CD4-positive, alpha-beta T cell treated with Interleukin-15 for 4 hours (primary cell): ENCODE measurements at regions not wholly inside any gene's neighbourhood (a gene's known extent, or its start where the extent isn't known, plus 50 kb on each side); places are given as distances from the start of the nearest gene placed in this dataset.
"Not testable (repeated sequence)": the region's sequence is repeated elsewhere in the genome, so short reads cannot be mapped to it uniquely, and the experiment has no call there.

Experiments
- DNase-seq: peaks from one replicate; pipeline ENCODE4 v3.0.0-alpha.2; 2020; ENCODE audit warnings: low spot score

DNA sequence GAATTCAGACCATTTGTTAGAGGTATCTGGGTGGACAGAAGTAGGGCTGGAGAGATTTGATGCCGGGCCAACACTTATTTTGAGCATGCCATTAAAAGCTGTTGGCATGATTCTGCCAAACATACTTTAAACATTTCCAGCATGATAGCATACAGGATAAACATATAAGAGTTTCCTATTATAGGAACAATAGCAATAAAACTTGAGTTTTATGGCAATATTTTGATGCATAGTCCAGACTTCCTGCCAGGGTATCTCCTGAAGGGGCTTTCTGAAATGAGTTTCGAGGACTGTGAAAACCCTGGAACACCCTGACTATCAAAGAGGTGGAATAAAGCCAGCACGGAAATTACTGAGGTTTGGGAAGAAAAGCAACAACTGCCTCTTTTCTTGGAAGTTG, 1398.0 kb upstream of the NXPH2 start:
- DNase-seq: no peak

DNA sequence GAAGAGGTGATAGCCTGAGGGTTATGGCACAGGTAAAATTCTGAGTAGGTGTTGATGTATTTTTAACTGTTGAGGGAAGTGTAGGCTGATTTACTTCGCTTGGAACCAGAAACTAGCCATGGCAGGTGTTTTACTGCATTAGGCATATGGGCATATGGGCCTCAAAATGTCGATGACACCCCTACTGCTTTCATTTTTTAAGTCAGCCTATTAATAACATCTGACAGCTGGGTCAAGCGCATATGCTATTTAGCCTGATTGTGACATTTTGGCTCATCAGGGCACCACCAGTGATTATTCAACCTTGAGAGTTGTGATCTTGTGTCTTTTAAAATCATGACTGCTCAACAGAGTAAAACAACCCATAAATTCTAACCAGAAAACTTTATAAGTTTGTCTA, 1396.9 kb upstream of the NXPH2 start:
- DNase-seq: no peak

DNA sequence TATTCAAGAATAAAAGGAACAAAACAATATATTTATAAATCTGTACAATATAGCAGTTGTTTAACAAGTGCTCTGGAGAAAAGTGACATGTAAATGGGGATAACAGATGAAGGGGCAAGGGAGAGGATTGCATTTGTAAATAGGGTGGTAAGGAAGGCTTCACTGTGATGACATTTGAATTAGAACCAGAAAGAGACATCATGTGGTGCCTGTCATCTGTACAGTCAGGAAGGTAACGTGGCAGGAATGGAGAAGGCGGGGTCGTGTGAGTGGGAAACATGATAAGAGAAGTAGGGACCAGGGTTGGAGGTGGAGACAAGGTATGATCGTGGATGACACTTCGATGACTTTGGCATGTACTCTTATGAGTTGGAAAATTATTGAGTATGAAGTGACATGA, 1393.6 kb upstream of the NXPH2 start:
- no peak for DNase-seq

DNA sequence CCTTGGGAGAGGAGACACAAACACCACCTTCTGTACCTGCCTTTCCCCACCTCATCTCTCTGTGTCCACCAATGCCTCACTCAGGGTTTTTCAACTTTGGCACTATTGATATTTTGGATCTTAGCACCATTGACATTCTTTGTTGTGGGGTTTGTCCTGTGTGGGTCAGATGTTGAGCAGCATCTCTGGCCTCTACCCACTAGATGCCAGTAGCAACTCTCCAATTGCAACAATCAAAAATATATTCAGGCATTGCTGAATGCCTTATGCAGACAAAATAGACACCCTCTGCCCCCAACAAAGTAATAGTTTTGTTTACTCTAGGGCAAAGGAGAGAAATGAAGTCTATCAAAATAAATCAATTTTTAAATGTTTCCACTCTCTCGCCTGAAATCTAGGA, 1384.3 kb upstream of the NXPH2 start:
- DNase-seq: no peak

DNA sequence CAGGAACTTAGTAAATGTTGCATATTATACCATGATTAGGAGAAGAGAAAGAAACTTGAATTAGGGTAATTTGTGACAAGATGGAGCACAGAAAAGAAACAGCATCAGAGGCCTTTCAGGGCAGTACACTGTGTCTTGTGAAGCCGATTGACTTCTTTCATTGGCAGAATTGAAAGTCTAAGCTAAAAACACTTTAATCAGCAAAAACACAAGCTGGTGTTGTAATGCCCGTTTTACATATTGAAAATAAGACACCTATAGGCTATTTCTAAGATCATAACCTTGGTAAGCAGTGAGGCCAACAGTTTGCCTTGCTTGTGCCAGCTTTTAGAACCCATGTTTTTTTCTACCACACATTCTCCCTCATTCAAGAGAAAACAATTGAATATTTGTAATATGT, 1378.1 kb upstream of the NXPH2 start:
- DNase-seq: no peak

DNA sequence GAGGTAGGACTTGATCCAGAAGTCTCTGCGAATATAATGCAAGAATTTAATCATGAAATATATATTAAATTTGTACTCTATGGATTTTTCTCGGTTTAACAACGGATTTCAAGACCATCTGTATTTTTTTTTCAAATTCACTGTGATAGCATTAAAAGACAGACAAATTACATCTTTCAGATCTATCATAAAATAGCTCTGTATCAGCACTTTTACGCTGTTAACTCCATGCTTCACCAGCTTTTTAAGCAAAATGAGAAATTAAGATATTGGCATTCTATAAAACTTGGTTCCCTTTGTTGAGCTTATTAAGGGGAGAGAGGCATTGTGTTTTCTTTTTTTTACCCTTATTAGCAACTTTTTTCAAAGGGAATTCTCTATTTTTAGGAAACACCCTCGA, 1377.6 kb upstream of the NXPH2 start:
- DNase-seq: no peak

DNA sequence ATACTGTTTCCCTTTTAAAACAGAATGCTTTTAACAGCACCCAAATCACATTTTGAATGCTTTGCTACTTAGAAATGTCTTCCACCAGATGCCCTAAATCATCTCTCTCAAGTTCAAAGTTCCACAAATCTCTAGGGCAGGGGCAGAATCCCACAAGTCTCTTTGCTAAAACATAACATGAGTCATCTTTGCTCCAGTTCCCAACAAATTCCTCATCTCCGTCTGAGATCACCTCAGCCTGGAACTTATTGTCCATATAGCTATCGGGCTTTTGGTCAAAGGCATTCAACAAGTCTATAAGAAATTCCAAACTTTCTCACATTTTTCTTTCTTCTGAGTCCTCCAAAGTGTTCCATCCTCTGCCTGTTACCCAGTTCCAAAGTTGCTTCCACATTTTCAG, 1374.5 kb upstream of the NXPH2 start:
- DNase-seq: no peak

DNA sequence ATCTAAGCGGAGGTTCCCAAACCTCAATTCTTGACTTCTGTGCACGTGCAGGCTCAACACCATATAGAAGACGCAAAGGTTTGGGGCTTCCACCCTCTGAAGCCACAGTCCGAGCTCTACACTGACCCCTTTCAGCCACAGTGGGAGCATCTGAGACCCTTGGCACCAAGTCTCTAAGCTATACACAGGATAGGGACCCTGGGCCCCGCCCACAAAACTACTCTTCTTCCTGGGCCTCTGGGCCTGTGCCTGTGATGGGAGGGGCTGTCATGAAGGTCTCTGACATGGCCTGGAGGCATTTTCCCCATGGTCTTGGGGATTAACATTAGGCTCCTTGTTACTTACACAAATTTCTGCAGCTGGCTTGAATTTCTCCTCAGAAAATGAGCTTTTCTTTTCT, 1374.1 kb upstream of the NXPH2 start:
- DNase-seq: no peak

DNA sequence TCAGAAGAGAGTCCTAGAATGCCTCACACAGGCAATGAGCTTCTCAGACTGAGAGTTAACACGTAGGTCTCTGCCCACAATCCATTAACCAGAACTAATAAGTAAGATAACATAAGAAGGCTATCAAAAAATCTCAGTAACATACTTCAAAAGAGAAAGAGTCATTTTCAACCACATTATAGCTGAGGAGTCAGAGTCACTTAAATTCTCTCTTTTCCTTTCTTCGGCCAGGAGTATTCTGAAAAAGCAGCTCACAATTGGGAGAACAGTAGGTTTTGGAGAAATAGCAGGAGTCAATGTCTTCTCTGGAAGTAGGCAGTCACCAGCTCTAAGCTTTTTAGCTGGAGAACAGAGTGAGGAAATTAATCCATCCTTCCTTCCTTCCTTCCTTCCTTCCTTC, 1364.4 kb upstream of the NXPH2 start:
- DNase-seq: no peak

DNA sequence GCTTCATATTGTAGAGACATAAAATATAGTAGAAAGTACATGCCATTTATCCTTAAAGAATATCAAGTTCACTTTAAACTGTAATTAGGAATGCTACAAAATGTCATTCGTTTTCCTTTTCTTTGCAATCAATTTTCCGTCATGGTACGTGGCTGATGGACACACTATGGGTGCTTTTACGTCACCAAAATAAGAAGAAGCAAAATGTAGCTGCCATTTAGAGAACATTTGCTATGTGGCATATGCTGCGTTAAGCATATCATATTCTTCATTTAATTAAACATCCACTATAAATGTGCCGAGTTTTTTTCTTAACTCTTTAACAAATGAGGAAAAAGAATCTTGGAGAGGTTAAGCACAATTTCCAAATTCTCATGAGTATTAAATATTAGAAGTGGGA, 1358.5 kb upstream of the NXPH2 start:
- DNase-seq: no peak

DNA sequence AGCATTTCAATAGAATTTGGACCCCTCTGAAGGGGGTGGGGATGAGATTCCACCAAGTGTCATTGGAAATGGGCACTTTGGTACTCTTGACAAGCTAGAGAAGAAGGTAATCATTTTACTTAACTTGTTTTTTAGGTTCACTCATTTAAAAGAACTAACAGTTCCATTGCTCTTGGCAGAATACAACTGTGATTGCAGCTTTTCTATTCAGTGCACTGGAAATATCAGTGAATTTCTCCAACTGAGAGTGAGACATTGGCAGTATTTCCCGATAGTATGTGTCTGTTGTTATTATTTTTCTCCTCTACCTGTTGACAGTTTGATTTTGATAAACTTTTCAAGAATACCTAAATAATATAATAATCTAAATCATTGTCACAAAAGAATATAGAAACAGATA, 1356.7 kb upstream of the NXPH2 start:
- DNase-seq: no peak

DNA sequence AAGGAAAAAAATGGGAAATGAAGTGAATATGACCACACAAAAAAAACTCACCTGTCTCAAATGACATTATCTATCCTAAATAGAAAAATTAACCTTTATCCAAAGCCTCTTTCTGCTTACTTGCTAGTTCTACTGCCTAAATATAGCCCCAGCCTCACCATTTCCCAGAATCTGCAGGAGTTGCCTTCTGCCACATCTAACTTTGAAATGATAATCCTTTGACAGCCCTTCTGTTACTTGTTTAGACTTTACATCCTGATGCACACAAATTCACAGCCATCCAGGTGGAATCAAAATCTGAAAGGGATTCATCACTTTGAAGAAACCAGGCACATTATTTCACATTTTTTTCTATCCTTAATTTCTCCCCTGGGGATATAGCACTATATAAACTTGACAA, 1356.2 kb upstream of the NXPH2 start:
- no peak for DNase-seq

DNA sequence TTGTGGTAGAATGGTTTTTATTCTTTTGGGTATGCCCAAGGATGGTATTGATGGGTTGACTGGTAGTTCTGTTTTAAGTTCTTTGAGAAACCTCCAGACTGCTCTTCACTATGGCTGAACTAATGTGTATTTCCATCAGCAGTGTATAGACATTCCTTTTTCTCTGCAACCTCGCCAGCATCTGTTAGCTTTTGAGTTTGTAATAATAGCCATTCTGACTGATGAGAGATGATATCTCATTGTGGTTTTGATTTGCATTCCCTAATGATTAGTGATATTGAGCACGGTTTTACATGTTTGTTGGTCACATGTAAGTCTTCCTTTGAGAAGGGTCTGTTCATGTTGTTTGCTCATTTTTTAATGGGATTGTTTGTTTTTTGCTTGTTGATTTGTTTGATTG, 1348.7 kb upstream of the NXPH2 start:
- DNase-seq: no peak

DNA sequence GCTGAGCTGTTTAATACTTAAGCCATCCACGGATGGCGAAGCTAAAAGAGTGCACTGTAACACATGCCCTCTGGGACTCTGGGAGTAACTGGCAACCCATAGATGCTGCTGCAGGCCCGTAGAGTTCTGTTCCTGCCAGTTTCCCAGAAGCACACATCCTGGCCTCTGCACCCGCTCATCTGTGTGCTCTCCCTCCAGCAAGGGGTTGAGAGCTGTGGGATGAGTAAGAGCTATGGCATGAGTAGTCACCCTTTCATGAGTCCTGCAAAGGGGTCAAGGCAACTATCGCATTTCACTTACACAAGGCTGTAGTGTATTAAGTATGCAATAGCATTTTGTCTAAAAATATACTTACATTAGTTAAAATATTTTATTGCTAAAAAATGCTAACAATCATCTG, 1341.8 kb upstream of the NXPH2 start:
- DNase-seq: no peak

DNA sequence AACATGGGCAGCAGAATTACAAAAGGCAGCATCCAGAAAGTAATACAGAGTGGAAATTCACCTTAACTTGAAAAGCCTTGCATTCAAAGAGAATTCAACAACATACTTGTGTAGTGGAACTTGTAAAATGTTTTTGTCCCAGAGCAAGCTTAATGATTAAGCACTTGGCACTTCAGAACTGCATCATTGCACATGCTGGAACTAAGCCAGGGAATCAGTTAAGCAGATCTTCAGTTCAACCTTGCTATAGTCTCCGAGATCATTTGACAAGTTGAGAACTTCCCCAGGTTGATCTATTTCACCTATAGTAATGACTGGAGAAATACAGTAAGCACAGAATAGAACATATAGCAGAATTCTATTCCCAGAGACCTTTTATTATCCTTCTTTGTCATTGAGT, 1337.2 kb upstream of the NXPH2 start:
- no peak for DNase-seq

DNA sequence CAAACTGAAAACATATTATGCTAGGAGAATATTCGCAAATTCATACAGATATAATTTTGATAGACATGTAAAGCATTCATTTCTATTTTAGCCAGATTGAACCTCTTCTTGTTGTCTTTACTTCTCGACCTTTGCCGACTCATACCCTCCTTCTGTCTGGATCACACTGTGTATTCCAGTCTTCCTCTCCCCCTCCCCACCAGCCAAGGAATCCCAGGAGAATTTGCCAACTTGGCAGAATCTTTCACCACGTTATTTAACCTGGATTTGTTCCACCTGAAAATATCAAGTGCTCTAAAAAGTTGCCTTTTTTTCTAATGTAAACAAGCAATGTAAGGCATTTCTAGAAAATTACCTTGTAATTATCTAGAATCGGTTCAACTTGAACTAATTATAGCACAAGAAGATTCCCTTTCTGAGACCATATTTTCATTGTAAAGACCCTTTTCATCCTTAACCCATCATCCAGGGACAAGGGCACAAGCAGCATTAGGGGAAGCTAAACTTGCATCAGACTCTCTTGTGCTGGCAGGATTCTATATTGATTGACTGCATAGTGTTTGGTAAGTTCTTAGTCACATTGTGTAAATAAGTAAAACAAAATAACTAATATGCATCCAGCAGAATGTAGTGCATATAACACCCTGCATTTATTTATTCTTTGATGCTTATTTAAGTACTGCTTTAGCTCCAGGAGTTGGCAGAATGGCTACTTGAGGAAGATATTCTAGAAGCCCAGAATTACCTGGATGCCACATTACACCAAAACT, 1328.7 kb upstream of the NXPH2 start:
- DNase-seq: no peak

DNA sequence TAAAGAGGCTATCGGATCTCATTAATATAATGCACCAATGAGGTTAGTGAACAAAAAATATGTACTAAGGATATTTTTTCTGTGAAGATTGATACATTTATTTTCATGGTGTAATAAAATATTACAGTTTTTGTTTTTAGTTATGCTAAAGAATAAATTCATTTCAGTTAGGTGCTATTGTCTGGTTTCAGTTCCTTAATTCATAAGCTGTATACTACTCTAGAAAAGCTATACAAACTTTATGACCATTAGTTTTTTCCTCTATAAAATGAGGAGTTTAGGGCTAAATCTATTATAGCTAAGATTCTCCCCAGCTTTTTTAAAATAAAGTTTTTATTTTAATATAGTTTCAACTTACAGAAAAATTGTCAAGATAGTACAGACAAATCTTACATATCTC, 1311.7 kb upstream of the NXPH2 start:
- DNase-seq: no peak

DNA sequence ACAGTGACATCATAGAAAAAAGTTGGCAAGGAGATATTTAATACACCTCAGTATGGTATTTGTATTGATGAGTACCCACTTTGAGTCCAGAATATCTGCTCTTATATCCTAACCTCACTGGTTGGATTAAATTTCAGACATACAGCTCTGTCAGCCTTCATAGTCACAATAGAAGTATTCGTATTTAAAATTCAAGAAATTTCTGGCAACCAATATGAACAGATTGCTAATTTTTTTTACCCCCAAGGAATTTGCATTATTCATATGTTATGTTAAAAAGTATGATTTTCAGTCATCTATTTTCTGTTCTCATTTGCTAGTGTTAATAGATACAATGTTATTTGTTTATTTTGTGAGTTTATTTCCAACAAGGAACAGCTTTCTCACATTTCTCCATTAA, 1306.8 kb upstream of the NXPH2 start:
- DNase-seq: no peak

DNA sequence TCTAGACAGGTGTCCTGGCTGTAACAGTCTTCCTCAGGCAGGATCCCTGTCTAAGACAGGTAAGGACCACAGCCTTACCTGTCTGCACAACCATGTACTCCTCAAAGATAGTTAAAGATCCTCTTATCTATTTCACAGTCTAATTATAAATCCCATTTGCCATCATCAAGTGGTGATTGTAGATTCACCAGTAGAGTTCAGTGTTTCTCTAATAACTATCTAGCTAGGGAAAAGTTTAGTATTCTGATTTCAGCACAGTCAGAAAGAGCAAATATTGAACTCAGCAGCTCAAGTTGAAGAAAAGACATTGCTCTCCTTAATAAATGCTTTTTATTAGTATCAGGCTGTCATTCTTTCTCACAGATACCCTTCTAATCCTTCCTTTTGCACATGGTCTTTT, 1305.5 kb upstream of the NXPH2 start:
- no peak for DNase-seq

DNA sequence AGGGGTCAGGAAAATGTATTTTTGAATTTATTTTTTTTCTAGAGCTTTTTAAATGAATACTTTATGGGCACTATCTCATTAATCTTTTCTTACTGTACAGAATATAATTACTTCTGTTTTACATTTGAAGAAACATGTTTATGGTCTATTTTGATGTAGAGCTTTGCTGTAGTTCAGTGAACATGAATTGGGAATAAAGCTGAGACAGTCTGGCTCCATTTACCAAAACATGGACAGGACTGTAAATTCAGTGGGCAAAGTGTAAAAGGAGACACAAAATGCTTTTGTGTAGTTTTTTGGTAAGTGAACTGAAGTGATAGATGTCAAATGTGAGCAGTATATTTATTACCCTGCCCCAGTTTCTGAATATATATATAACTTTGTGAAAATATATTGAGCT, 1298.8 kb upstream of the NXPH2 start:
- DNase-seq: no peak

DNA sequence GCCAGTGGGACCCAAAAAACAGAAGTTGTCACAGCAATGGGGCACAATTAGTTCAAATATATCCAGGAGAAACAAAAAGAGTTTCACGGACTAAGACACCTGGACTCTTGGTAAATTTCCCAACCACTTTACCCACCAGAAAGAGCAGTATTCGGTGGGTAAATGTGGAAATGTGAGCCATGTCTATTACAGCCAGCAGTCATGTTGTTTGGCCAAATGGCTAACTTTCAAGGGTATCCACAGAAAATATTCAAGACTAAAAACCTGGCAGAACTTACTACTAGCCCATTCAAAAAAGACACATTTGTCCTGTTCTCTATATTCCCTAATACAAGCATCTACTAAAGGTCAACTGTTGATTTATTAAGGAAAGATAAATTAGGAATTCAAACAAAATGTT, 1296.0 kb upstream of the NXPH2 start:
- no peak for DNase-seq

DNA sequence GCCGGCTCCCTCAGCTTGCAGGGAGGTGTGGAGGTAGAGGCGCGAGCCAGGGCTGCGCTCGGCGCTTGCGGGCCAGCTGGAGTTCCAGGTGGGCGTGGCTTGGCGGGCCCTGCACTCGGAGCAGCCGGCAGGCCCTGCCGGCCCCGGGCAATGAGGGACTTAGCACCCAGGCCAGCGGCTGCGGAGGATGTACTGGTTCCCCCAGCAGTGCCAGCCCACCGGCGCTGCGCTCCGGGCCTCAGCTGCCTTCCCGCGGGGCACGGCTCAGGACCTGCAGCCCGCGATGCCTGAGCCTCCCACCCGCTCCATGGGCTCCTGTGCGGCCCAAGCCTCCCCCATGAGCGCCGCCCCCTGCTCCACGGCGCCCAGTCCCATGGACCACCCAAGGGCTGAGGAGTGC, 1293.6 kb upstream of the NXPH2 start:
- DNase-seq: not testable (repeated sequence)

DNA sequence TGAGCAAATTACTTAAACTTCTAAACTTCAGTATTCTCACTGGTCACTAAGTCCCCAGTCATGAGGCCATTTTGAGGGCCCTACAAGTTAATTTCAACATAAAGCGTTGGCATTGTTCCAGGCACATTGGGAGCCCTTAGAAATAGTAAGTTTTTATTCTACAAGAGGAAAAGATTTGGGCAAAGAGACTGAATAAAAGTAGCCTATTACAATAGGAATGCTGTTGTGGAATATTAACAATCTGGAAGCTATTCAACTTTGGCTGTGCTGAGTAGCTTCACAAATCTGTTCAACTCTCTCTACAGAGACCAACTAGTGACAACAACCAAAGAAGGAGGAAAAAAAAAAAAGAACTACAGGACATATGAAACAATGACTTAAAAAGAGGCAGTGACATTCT, 1287.5 kb upstream of the NXPH2 start:
- no peak for DNase-seq

DNA sequence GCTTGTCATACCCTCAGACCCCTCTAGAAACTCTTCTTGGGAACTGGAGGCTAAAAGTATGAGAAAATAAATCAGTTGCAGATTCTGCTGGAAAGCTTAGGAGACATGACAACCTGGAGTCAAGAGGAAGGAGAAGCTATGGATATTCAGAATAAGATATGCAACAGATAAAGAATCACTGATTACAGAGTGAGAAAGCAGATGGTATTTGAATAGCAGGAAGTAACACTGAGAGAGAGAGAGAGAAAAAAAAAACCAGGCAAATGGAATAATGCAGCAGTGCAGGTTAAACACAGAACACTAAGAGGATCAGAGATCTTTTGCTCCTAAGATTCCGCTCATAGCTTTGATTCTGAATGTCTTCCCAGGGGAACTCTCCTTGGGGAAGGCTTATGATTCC, 1284.1 kb upstream of the NXPH2 start:
- DNase-seq: no peak

DNA sequence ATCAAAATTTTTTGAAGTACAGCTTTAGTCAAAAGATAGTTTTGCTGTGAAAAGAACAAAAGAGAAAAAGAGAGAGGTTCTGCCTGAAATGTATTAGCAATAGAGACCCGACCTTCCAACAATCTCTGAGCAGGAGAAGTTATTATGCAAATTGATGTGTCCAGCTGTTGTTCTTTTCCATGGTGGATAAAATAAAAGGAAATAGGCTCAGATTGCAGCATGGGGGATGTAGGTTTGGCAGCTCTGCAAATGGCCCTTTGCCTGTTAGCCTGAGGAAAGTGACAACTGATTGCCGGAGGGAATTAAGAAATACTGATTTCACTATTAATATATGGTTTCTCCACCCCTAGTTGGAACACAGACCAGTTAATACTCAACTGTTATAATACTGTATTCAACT, 1283.2 kb upstream of the NXPH2 start:
- DNase-seq: no peak
